HepG2 (cell line): ENCODE measurements at regions not wholly inside any gene's neighbourhood (a gene's known extent, or its start where the extent isn't known, plus 50 kb on each side); places are given as distances from the start of the nearest gene placed in this dataset.

Experiments
- BHLHE40 ChIP-seq: IDR thresholded peaks from 2 replicates; pipeline ENCODE4 v1.6.1; 2011; ENCODE audit warnings: low read length, improper control_type of control experiment
- CHD2 ChIP-seq: IDR thresholded peaks from 2 replicates; pipeline ENCODE4 v1.6.1; 2011; ENCODE audit warnings: low read depth, low read length, improper control_type of control experiment
- FOXJ3 ChIP-seq: sonication (generic); formaldehyde crosslinking; IDR thresholded peaks from 2 replicates; pipeline ENCODE4 v1.4.0; 2020; ENCODE audit warnings: missing genetic modification reagents, mild to moderate bottlenecking, borderline replicate concordance
- FOXK2 ChIP-seq: fragments of 450-650 bp; IDR thresholded peaks from 2 replicates; pipeline ENCODE4 v1.6.1; 2016
- IRX3 ChIP-seq: sonication (generic); formaldehyde crosslinking; IDR thresholded peaks from 2 replicates; pipeline ENCODE4 v1.8.1; 2023; ENCODE audit warnings: mild to moderate bottlenecking, low read depth, missing genetic modification reagents, borderline replicate concordance
- MYNN ChIP-seq: sonication (generic); formaldehyde crosslinking; IDR thresholded peaks from 2 replicates; pipeline ENCODE4 v1.4.0; 2020; ENCODE audit warnings: mild to moderate bottlenecking, low read depth, missing genetic modification reagents
- RNF2 ChIP-seq: fragments of 450-650 bp; conservative IDR thresholded peaks from 2 replicates; pipeline ENCODE4 v1.6.1; 2016; ENCODE audit warnings: low read depth
- TBX2 ChIP-seq: sonication (generic); formaldehyde crosslinking; IDR thresholded peaks from 2 replicates; pipeline ENCODE4 v1.5.0; 2020; ENCODE audit warnings: missing genetic modification reagents, mild to moderate bottlenecking, borderline replicate concordance
- TEAD2 ChIP-seq: sonication (generic); formaldehyde crosslinking; IDR thresholded peaks from 2 replicates; pipeline ENCODE4 v1.9.0; 2021; ENCODE audit warnings: missing genetic modification reagents
- TRIM24 ChIP-seq: sonication (generic); formaldehyde crosslinking; IDR thresholded peaks from 2 replicates; pipeline ENCODE4 v1.8.0; 2022; ENCODE audit warnings: mild to moderate bottlenecking, missing genetic modification reagents
- YEATS4 ChIP-seq: sonication (generic); formaldehyde crosslinking; IDR thresholded peaks from 2 replicates; pipeline ENCODE4 v1.4.0; 2020; ENCODE audit warnings: missing genetic modification reagents, borderline replicate concordance
- ZFP36L1 ChIP-seq: sonication (generic); formaldehyde crosslinking; IDR thresholded peaks from 2 replicates; pipeline ENCODE4 v1.8.0; 2022; ENCODE audit warnings: mild to moderate bottlenecking, missing genetic modification reagents, moderate library complexity
- ZNF546 ChIP-seq: sonication (generic); formaldehyde crosslinking; conservative IDR thresholded peaks from 2 replicates; pipeline ENCODE4 v1.8.1; 2023; ENCODE audit warnings: mild to moderate bottlenecking, missing genetic modification reagents
- ZNF749 ChIP-seq: sonication (generic); formaldehyde crosslinking; IDR thresholded peaks from 2 replicates; pipeline ENCODE4 v1.8.0; 2022; ENCODE audit warnings: mild to moderate bottlenecking, missing genetic modification reagents, moderate library complexity, borderline replicate concordance
- TF ChIP-seq, protein P1 (sequence below): sonication (generic); formaldehyde crosslinking; IDR thresholded peaks from 2 replicates; pipeline ENCODE4 v1.4.0; 2020; ENCODE audit warnings: mild to moderate bottlenecking, missing genetic modification reagents
- TF ChIP-seq, protein P2 (sequence below): sonication (generic); formaldehyde crosslinking; IDR thresholded peaks from 2 replicates; pipeline ENCODE4 v1.4.0; 2020; ENCODE audit warnings: mild to moderate bottlenecking, missing genetic modification reagents
- TF ChIP-seq, protein P3 (sequence below): sonication (generic); formaldehyde crosslinking; IDR thresholded peaks from 2 replicates; pipeline ENCODE4 v1.5.0; 2020; ENCODE audit warnings: mild to moderate bottlenecking, missing genetic modification reagents, borderline replicate concordance
- TF ChIP-seq, protein P4 (sequence below): sonication (generic); formaldehyde crosslinking; IDR thresholded peaks from 2 replicates; pipeline ENCODE4 v1.4.0; 2020; ENCODE audit warnings: missing genetic modification reagents
- TF ChIP-seq, protein P5 (sequence below): sonication (generic); formaldehyde crosslinking; IDR thresholded peaks from 2 replicates; pipeline ENCODE4 v1.4.0; 2020; ENCODE audit warnings: missing genetic modification reagents, borderline replicate concordance

DNA sequence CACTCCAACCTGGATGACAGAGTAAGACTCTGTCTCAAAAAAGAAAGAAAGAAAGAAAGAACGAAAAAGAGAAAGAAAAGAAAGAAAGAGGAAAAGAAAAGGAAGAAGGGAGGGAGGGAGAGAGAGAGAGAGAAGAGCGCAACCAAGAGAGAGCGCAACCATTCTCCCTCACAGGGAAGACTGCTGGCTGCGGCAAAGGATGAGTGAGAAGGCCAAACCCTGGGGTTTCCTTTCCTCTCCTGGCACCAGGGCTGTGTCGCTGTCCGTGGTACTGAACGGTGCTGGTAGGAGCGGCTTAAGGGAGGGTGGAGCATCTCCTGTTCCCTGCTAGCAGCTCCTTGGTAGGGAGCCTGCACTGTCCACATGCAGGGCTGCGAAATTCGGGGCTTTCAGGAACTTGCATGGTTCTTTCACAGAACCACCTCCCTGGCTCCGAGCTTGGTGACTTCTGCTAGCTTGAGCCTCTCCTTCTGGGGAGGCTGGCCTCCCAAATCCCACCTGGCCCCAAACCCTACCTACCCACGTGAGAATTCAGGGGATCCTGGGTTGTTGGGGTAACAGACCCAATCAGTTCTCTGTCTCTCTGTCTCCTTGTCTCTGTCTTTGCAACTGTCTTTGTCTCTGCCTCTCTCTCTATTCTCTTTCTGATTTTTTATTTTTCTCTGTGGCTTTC is 51.1 kb upstream of the ZNRF4 start (continued):
- TF ChIP-seq, protein P1, sequence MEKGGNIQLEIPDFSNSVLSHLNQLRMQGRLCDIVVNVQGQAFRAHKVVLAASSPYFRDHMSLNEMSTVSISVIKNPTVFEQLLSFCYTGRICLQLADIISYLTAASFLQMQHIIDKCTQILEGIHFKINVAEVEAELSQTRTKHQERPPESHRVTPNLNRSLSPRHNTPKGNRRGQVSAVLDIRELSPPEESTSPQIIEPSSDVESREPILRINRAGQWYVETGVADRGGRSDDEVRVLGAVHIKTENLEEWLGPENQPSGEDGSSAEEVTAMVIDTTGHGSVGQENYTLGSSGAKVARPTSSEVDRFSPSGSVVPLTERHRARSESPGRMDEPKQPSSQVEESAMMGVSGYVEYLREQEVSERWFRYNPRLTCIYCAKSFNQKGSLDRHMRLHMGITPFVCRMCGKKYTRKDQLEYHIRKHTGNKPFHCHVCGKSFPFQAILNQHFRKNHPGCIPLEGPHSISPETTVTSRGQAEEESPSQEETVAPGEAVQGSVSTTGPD (CRISPR knock-in tag): no peak
- no peak for TF ChIP-seq BHLHE40
- peak; percentile 76; the same call in 1 of the 2 replicates for TF ChIP-seq ZNF546 (CRISPR knock-in tag)
- TF ChIP-seq, protein P2, sequence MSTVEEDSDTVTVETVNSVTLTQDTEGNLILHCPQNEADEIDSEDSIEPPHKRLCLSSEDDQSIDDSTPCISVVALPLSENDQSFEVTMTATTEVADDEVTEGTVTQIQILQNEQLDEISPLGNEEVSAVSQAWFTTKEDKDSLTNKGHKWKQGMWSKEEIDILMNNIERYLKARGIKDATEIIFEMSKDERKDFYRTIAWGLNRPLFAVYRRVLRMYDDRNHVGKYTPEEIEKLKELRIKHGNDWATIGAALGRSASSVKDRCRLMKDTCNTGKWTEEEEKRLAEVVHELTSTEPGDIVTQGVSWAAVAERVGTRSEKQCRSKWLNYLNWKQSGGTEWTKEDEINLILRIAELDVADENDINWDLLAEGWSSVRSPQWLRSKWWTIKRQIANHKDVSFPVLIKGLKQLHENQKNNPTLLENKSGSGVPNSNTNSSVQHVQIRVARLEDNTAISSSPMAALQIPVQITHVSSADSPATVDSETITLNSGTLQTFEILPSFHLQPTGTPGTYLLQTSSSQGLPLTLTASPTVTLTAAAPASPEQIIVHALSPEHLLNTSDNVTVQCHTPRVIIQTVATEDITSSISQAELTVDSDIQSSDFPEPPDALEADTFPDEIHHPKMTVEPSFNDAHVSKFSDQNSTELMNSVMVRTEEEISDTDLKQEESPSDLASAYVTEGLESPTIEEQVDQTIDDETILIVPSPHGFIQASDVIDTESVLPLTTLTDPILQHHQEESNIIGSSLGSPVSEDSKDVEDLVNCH (CRISPR knock-in tag): no peak
- no peak for TF ChIP-seq FOXK2
- no peak for TF ChIP-seq FOXJ3 (CRISPR knock-in tag)
- TF ChIP-seq TRIM24: no peak
- TF ChIP-seq, protein P3, sequence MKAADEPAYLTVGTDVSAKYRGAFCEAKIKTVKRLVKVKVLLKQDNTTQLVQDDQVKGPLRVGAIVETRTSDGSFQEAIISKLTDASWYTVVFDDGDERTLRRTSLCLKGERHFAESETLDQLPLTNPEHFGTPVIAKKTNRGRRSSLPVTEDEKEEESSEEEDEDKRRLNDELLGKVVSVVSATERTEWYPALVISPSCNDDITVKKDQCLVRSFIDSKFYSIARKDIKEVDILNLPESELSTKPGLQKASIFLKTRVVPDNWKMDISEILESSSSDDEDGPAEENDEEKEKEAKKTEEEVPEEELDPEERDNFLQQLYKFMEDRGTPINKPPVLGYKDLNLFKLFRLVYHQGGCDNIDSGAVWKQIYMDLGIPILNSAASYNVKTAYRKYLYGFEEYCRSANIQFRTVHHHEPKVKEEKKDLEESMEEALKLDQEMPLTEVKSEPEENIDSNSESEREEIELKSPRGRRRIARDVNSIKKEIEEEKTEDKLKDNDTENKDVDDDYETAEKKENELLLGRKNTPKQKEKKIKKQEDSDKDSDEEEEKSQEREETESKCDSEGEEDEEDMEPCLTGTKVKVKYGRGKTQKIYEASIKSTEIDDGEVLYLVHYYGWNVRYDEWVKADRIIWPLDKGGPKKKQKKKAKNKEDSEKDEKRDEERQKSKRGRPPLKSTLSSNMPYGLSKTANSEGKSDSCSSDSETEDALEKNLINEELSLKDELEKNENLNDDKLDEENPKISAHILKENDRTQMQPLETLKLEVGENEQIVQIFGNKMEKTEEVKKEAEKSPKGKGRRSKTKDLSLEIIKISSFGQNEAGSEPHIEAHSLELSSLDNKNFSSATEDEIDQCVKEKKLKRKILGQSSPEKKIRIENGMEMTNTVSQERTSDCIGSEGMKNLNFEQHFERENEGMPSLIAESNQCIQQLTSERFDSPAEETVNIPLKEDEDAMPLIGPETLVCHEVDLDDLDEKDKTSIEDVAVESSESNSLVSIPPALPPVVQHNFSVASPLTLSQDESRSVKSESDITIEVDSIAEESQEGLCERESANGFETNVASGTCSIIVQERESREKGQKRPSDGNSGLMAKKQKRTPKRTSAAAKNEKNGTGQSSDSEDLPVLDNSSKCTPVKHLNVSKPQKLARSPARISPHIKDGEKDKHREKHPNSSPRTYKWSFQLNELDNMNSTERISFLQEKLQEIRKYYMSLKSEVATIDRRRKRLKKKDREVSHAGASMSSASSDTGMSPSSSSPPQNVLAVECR (CRISPR knock-in tag): no peak
- TF ChIP-seq ZFP36L1 (CRISPR knock-in tag): no peak
- no peak for TF ChIP-seq CHD2
- TF ChIP-seq YEATS4 (CRISPR knock-in tag): no peak
- no peak for TF ChIP-seq RNF2
- 0 out of 2 replicates have a peak, but pooled peaks have one; percentile 69 for TF ChIP-seq ZNF749
- peak; percentile 87; the same call in 1 of the 2 replicates for TF ChIP-seq MYNN (CRISPR knock-in tag)
- peak; percentile 80; the same call in 1 of the 2 replicates for TF ChIP-seq TEAD2
- TF ChIP-seq, protein P4, sequence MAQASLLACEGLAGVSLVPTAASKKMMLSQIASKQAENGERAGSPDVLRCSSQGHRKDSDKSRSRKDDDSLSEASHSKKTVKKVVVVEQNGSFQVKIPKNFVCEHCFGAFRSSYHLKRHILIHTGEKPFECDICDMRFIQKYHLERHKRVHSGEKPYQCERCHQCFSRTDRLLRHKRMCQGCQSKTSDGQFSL (CRISPR knock-in tag): no peak
- TF ChIP-seq, protein P5, sequence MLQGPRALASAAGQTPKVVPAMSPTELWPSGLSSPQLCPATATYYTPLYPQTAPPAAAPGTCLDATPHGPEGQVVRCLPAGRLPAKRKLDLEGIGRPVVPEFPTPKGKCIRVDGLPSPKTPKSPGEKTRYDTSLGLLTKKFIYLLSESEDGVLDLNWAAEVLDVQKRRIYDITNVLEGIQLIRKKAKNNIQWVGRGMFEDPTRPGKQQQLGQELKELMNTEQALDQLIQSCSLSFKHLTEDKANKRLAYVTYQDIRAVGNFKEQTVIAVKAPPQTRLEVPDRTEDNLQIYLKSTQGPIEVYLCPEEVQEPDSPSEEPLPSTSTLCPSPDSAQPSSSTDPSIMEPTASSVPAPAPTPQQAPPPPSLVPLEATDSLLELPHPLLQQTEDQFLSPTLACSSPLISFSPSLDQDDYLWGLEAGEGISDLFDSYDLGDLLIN: peak; percentile 64; the same call in 1 of the 2 replicates
- peak; percentile 37; the same call in 1 of the 2 replicates for TF ChIP-seq IRX3
- no peak; the same call in 1 of the 2 replicates for TF ChIP-seq TBX2 (CRISPR knock-in tag)
